Myocyte (in vitro differentiated cells): ENCODE measurements at regions not wholly inside any gene's neighbourhood (a gene's known extent, or its start where the extent isn't known, plus 50 kb on each side); places are given as distances from the start of the nearest gene placed in this dataset.
"Not testable (repeated sequence)": the region's sequence is repeated elsewhere in the genome, so short reads cannot be mapped to it uniquely, and the experiment has no call there.

Source experiments
- DNase-seq: peaks from one replicate; pipeline ENCODE4 v3.0.0-alpha.2; 2012; ENCODE audit warnings: low read depth

DNA sequence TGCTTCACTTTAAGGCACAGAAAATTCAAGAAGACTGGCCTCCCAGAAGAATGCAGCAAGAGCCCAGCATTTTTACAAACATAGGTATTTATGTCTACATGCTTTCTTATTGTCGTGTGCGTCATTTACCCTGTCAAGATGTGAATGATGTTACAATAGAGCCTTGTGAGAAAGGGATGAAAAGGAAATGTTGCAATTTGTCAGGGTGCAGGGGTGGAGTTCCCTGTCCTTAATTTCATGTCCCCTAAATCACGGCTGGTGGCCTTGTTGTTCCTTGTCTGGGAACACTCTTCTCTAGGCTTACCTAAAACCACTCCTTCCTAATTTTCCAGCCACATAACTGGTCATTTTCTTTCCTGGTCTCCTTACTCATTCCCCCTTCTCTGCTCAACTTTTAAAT, 194.2 kb downstream of the TXNL1 start:
- DNase-seq: no peak

DNA sequence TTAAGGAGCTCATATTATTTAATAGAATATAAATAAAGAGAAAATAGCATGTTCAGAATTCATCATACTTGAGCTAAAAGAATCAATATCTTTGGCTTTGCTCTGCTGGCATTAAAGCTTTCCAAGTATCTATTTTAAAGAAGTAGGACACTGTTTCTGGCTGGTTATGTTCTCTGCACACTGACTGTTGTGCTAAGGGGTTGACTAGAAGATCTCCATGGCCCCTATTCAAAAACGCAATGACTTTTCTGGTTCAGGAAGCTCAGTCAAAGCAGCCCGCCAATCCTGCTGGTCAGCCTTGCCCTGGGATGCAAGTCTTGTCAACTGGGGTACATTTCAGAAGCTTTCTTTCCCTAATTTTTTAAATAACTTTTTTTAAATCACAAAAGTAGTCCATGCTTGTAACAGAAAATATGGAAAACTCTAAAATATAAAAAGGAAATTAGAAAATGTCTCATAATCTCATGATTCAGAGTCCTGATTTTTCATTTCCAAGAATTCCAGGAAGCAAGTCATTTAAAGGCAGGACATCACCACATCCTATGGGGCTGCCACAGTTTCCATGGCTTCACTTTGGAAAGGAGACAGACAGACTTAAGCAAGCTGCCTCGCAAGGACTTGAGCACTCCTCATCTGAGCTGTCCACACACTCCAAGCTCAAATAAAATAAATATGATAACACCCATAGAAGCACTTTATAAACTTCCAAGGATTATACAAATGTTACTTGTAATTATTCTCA, 195.1 kb downstream of the TXNL1 start:
- no peak for DNase-seq

DNA sequence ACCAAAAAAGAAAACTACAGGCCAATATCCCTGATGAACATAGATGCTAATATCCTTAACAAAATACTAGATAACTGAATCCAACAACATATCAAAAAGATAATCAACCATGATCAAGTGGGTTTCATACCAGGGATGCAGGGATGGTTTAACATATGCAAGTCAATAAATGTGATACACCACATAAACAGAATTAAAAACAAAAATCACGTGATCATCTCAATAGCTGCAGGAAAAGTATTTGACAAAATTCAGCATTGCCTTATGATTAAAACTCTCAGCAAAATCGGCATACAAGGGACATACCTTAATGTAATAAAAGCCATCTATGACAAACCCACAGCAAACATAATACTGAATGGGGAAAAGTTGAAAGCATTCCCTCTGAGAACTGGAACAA, 199.9 kb downstream of the TXNL1 start:
- not testable (repeated sequence) for DNase-seq

DNA sequence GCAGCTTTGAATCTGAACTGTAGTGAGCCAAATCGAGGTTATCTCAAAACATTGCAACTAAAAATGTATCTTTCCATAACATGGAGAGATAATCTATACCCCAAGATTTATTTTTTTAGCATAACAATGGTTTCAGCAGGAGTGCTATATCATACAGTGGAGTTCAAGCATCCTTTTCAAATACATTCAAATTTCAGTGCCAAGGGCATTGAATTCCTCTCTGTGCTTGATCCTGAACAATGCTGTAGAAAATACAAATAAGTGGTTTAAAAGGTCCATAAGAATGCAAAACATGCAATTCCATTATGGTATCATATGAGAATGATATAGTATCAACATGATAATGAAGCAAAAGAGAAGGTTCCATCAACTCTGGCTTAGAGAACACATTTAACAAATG, 201.7 kb downstream of the TXNL1 start:
- DNase-seq: no peak

DNA sequence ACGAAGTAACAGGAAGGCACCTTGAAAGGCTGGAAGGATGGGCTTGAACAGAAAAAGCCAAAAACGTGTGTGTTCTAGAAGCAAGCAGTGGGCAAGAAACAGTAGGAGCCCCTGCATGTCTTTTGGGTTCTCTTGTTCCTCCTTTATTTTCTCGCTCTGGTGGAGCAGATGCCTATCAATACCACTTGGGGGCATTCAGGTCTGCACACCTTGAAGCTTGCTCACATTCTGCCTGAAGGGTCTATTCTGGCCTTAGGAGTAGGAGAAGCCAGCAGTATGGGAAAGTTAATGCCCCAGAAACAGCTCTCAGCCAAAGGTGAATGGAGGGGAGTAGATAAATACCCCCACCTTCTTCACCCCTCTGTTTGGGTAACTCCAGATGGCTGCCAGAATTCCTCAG, 204.5 kb downstream of the TXNL1 start:
- no peak for DNase-seq

DNA sequence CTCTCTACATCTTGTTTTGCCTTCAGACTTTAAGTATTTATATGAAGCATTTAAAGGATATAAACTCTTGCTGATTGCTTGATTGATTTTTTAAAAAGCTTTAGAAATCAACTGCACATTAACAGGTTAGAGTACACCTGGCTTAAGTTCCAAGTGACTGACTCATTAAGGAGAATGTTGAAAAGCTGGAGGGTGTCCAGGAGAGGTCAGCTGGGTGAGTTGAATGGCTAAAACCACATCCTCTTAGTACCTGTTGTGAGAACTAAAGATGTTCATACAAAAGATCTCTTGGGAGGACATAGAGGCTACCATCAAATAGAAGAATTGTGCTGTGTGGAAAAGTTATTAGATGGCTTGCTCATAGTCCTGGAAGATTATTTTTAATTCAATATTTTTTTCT, 206.8 kb downstream of the TXNL1 start:
- DNase-seq: no peak

DNA sequence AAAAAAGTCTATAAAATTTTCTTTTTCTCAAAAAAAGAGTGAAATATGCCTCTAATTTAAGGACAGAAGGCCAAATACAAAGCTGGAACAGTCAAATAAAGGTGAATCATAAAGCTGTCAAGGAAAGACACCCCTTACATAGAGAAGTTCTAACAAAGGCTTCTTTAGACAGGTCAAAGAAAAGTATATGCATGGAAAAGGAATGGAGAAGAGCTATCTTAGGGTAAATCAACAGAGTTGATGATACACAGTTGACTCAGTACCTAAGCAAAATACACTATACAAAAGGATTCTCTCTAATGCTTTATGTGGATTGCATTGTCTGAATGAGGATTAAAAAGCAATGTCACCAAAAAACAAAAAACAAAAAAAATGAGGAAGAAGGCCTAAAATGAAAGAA, 214.8 kb downstream of the TXNL1 start:
- DNase-seq: no peak

DNA sequence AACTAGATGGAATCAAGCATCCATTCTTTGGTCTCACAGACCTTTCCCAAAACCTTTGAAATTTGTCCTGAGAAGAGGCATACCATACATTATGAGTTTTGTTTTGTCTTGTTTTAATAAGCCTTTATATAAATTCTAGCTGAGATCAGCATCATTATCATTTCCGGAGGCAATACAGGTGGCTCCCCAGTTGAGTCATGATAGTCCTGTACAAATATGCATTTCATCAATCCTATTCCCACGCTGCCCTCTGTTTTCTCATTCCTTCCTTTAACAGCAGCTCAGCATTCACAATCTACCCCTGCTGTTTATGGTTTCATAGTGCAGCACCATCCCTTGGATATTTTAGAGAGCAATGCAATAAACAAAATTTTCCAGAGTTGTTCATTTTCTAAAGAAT, 216.7 kb downstream of the TXNL1 start:
- no peak for DNase-seq

DNA sequence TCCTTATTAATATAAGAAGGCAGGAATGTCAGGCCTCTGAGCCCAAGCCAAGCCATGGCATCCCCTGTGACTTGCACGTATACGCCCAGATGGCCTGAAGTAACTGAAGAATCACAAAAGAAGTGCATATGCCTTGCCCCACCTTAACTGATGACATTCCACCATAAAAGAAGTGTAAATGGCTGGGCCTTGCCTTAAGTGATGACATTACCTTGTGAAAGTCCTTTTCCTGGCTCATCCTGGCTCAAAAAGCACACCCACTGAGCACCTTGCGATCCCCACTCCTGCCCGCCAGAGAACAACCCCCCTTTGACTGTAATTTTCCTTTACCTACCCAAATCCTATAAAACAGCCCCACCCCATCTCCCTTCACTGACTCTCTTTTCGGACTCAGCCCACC, 217.5 kb downstream of the TXNL1 start:
- DNase-seq: not testable (repeated sequence)

DNA sequence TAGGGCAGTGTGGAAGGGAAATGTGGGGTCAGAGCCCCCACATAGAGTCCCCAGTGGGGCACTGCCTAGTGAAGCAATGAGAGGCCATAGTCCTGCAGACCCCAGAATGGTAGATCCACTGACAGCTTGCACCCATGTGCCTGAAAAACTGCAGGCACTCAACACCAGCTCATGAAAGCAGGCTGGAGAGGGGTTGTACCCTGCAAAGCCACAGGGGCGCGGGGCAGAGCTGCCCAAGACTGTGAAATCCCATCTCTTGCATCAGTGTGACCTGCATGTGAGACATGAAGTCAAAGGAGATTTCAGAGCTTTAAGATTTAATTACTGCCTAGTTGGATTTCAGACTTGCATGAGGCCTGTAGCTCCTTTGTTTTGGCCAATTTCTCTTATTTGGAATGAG, 224.0 kb downstream of the TXNL1 start:
- DNase-seq: no peak

DNA sequence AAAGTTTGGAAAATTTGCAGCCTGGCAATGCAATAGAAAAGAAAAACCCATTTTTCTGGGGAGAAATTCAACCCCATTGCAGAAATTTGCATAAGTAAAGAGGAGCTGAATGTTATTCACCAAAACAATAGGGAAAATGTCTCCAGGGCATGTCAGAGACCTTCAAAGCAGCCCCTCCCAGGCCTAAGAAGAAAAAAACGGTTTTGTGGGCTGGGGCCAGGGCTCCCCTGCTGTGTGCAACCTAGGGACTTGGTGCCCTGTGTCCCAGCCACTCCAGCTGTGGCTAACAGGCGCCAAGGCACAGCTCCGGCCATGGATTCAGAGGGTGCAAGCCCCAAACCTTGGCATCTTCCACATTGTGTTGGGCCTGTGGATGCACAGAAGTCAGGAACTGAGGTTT, 224.5 kb downstream of the TXNL1 start:
- no peak for DNase-seq

DNA sequence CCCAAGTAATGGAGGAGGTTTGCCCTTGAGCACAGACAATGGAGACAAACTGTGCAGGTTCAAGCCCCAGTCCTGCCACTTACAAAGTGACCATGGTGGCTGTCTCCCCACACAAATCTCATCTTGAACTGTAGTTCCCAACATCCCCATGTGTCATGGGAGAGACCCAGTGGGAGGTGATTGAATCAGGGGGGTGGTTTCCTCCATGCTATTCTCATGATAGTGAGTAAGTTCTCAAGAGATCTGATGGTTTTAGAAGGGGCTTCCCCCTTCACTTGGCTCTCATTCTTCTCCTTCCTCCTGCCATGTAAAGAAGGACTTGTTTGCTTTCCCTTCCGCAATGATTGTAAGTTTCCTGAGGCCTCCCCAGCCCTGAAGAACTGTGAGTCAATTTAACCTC, 225.4 kb downstream of the TXNL1 start:
- DNase-seq: no peak

DNA sequence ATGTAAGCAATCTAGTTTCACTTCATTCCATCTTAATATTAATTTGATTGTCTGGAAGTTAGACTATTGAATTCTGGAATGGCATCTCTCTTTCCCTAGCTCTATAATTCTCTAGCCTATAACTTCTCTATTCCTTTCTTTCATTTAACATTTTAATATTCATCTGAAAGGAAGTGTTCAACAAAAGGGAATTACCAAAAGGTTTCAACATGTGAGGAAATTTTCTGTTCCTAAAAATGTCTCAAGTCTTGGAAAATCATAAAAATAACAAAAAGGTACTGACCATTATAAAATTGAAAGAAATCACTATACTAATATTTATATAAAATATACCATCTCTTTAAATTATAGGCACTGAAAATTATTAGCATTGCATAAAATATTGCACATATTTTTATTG, 228.7 kb downstream of the TXNL1 start:
- DNase-seq: no peak

DNA sequence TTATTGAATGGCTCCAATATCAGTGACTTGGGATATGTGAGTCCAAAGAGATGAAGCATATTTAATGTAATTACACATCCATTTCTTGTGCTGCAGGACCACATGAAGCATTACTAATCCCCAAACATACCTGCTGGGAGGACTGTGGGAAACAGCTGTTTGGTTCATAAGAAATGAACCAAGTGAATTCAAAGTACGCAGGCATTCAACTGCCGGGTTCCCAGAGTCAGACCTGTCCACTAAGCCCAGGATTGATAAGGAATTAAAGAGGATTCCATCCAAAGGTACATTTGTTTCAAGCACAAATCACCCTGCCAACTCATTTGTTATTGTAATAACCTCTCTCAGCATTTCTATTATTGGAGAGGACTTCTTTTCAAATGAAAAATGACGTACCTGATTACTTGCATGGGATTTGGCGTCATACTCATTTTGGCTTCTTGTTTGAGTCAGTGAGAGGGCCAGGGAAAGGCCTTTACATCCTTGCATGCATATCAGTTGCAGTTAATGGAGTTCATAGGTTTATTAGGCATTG, 230.7 kb downstream of the TXNL1 start:
- no peak for DNase-seq

DNA sequence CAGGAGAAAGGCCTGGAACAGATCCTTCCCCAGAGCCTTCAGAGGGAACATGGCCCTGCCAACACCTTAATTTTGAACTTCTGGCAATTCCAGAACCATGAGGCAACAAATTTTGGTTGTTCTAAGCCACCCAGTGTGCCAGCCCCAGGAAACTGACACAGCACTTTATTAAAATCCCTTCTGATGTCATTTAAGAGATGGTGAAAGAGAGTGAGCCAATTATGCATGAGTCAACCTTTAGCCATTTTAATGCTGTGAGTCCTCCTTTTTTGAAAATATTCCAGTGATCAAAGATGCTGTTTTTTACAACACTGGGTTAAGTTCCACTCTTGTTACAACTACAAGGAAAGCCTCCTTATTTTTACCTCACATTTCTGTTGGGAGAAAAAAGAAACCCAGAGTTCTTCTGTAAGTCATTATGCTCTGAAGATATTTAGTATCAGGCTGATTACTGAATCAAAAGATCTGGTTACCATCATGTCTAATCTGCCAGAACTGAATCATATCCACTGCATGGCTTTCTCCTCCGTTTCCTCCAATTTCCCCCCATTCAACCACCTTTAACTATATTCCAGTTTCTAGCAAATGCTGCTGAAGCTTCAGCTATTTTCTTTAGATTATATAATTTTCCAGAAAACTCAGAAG, 235.4 kb downstream of the TXNL1 start:
- peak; percentile 65 for DNase-seq

DNA sequence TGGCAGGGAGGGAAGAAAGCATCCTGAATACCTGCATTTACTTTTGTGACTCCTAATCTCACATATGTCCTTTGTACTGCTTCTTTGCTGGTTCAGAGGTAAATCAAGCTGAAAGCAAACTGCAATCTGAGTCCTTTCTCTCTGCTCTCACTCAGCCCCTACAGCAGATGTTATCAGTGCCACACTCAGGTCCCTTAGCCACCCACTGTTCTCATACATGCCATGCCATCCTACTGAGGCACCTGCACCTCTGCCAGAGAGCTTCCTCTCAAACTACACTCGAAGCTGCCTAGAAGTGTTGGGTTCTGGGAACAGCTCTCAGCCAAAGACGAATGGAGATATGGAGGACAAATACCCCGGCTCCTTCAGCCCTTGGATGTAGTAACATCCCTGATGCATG, 244.5 kb downstream of the TXNL1 start:
- no peak for DNase-seq

DNA sequence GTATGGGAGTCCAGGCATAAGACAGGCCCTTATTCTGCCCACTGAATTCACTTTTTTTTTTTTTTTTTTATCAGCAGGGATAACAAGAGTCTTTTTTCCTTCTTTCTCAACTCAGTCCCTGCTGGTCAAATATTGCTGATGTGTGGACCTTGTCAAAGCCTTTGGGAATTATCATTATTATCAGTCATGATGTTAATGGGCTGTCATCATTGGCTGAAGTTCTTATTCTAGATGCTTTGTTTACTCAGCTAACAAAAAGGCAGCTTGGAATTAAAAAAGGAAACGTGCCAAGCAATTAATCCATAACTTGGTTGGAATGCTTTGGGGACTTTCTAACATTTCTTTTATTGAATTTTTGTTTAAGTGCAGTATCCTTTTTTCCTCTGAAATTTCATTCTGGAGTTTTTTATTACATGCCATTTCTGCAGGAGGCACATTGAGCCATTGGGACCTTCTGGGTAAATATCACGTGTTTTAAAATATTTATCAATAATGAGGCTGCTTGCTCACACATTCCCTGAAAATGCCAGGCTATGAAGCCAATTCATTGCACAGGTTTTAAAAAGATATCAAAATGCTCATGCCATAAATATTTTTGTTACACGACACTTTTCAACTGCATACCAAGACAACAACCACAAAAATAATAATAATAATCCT, 246.3 kb downstream of the TXNL1 start:
- DNase-seq: no peak

DNA sequence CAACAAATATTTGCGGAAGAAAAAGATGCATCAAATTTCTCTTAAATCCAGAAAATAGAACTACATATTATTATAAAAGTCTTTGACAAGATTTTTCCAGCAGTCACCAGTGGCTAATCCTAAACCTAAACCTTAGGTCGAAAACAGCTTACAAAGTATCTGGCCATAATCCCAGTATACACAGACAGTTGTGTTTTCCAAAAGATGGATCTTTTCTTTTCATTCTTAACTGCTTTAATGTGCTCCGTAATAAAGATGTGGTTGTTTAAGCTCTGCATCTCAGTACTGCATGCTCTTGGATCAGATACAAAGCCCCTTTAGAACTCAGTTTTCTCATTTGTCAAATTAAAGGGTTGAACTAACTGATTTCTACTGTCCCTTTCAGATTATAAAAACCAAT, 247.8 kb downstream of the TXNL1 start:
- no peak for DNase-seq

DNA sequence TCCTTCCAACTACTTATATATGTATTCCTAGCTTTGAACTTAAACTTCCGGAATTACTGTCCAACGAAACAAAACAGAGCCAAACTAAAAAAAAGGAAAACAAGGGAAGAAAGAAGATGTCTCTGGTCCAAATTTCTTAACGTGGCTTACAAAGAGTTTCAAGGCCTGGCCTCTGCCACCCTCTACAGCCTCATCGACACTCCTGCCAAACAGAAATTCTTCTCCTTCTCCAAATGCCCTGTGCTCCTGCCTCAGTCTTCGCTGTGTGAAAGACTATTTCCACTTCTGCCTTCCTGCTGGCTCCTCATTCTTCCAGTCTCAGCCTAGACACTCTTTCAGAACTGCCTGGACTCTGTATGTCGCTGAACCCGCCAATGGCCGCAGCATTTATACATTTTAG, 249.2 kb downstream of the TXNL1 start:
- no peak for DNase-seq

DNA sequence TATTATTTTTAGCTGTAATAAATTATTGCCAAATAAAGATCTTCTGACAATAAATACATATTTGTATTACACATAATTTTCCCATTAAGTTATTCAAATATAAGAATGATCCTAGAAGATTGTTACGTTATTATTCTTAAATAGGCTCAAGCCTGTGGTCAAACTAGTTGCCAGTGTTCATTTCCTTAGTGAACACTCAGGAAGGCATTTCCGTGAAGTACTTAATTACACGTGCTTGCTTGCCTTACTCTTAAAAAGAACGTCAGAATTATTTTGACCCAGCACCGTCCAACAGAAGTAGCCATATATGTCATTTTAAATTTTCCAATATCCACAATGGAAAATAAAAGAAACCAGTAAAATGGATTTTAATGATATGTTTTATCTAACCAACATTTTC, 249.8 kb downstream of the TXNL1 start:
- no peak for DNase-seq

DNA sequence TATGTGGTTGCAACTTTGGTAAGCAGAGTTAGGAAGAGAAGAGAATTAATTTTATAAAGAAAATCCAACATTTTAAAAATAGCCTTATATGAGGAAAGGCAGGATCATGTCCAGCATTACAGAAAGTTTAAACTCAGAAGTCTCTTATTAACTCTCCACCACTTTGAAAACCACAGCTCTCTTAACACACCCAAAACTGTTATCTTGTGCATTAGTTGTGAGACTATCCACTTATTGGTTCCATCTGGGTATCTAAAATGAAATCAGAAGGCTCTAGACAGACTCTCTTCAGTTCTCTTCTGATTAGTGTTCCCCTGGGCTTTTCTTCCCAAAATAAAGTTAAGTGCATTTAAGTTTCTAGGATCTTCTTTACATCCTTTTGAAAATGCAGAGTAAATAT, 251.5 kb downstream of the TXNL1 start:
- no peak for DNase-seq

DNA sequence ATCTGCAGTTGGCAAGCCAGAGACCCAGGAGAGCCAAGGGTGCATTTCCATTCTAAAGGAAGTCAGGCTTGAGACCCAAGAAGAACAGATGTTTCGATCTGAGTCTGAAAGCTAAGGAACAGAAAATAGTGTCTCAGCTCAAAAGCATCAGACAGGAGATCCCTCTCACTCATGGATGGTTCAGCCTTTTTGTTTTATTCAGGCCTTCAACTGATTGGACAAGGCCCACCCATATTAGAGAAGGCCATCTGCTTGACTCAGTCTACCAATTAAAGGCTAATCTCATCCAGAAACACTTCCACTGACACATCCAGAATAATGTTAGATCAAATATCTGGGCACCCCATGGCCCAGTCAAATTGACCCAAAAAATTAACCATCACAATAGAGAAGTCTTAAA, 255.0 kb downstream of the TXNL1 start:
- no peak for DNase-seq

DNA sequence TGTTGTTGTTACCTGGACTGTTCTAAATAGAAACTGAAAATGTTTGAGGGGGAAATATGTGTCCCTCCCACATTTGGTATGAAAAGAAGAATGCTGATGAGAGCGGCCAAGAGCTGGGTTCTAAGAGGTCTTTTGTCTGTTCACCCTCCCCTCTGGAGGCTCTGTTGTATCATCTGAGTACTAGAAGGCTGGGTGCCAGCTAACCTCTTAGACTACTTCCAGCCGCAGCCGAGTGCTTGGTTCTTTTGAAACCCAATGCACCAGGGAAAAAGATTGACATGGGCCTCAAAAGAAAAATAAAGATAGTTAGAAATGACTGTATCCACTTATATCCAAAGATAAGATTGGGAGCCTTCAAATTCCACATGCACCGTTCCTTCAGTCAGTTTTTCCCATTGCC, 255.9 kb downstream of the TXNL1 start:
- DNase-seq: peak; percentile 15
